ENCODE measurements at regions not wholly inside any gene's neighbourhood (a gene's known extent, or its start where the extent isn't known, plus 50 kb on each side); places are given as distances from the start of the nearest gene placed in this dataset.
"Not testable (repeated sequence)": the region's sequence is repeated elsewhere in the genome, so short reads cannot be mapped to it uniquely, and the experiment has no call there.

DNA sequence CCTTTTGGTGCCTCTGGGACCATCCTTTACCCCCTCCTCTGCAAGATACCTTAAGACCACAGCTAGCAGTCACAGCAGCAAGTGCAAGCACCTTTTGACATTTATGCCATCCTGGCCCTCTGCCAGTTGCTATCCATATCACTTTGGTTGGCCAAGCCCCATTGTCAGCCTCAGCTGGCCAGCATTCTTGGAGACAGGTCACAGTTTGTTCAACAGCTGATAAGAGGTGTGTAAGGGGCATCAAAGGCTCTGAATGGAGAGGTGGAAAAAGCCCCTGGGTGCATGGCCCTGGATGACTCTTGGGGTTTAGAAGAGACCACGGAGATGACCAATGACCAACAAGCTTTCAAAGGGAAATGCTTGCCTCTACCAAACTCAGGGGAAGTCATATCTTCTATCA, 133.6 kb upstream of the MAMLD1 start:
- DNase-seq (ENCODE audit: low spot score in 2 of 2): no peak
- Histone ChIP-seq H3K27ac (no peak overlapping the region), H3K36me3 (no peaks in the 10 kb centered on the region), H3K9me3 (no peaks in the 10 kb centered on the region), H3K4me1 (no peaks in the 10 kb centered on the region), H3K4me3 (no peak overlapping the region), H3K27me3 (no peaks in the 10 kb centered on the region)
- TF ChIP-seq, protein P1, sequence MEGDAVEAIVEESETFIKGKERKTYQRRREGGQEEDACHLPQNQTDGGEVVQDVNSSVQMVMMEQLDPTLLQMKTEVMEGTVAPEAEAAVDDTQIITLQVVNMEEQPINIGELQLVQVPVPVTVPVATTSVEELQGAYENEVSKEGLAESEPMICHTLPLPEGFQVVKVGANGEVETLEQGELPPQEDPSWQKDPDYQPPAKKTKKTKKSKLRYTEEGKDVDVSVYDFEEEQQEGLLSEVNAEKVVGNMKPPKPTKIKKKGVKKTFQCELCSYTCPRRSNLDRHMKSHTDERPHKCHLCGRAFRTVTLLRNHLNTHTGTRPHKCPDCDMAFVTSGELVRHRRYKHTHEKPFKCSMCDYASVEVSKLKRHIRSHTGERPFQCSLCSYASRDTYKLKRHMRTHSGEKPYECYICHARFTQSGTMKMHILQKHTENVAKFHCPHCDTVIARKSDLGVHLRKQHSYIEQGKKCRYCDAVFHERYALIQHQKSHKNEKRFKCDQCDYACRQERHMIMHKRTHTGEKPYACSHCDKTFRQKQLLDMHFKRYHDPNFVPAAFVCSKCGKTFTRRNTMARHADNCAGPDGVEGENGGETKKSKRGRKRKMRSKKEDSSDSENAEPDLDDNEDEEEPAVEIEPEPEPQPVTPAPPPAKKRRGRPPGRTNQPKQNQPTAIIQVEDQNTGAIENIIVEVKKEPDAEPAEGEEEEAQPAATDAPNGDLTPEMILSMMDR (IDR thresholded peaks at IDR 0.05): no peak
- no peak for TF ChIP-seq POLR2AphosphoS5 (IDR thresholded peaks at IDR 0.05)
- TF ChIP-seq EP300 (IDR thresholded peaks at IDR 0.05): no peak
- TF ChIP-seq POLR2A (IDR thresholded peaks at IDR 0.05): no peak
- 80% methylated on average over 1 of the region's 1 CpG for WGBS

DNA sequence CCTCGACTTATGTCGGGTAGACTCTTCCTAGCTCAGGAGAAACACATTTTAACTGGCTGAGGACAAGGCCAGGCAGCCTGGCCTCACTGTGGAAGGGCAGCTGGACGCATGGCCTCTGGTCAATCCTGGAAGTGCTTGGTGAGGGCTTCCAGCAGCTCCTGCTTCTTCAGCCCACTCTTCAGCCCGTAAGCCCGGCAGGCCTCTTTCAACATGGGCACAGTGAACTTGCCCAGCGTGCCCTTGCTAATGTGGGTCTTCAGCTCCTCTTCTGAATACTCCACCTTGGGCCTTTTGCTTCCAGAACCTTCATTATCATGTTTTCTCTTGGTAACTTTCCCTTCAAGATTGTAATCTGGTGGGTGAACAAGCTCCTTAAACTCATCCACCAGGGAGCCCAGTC, 132.2 kb upstream of the MAMLD1 start:
- not testable (repeated sequence) for H3K27me3 ChIP-seq; H3K9me3 ChIP-seq; H3K27ac ChIP-seq; H3K4me3 ChIP-seq; DNase-seq (ENCODE audit: low spot score in 2 of 2); H3K36me3 ChIP-seq; H3K4me1 ChIP-seq
- WGBS: 82% methylated on average over 6 of the region's 6 CpGs

DNA sequence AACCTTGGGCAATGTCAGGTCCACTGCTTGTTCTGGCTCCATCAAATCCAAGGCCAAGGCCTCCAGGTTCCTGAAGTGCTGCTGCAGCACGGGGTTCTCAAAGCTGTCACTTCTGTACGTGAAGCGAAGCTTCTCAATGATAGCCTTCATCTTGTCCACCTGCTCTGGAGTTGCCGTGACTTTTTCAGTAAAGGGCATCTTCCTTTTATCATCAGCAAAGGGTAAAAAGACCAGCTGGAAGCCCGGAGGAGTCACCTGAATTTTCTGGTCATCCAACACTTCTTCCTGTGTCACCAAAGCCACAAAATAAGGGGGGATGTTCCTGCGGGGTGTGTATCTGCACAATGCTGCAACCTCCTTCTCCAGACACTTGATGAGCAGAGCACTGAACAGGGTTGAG, 131.7 kb upstream of the MAMLD1 start:
- H3K4me3 ChIP-seq; DNase-seq (ENCODE audit: low spot score in 2 of 2); H3K36me3 ChIP-seq; H3K9me3 ChIP-seq; H3K27me3 ChIP-seq; H3K4me1 ChIP-seq; H3K27ac ChIP-seq: not testable (repeated sequence)
- WGBS: 81% methylated on average over 6 of the region's 6 CpGs

DNA sequence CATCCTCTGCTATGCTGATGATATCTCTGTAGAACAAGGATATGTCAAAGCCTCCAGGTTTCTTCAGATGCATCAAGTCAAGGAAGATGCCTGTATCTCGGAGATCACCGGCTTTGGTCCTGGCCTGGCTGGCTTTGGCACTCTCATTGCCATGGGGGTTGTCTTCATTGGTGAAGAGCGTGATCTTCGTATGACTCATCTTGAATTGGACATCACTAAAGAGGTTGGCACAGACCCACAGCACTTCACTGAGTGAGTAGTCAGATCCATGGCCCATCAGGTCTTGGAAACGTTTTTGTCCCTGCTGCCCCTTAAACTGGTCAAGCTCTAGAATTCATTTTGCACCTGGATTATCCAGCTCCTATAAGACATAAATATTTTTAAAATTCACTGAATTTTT, 130.9 kb upstream of the MAMLD1 start:
- 78% methylated on average over 5 of the region's 5 CpGs for WGBS
- not testable (repeated sequence) for H3K36me3 ChIP-seq; H3K27me3 ChIP-seq; H3K4me1 ChIP-seq; H3K4me3 ChIP-seq; H3K27ac ChIP-seq; H3K9me3 ChIP-seq; DNase-seq (ENCODE audit: low spot score in 2 of 2)

DNA sequence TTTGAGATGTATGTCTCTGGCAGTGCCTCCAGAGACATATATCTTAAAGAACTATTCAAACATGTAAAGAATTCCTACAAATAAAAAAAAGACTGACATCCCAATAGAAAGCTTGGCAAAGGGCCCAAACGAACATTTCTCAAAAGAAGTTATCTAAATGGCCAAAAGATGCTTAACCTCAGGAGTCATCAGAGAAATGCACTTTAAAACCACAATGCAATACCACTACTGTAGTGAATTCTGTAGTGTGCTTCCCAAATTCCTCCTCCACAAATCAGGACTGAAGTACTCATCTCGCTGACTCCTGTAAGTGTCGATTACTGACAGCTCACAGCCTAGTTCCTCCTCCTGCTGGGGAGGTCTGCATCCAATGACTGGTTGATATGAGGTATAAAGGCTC, 129.0 kb upstream of the MAMLD1 start:
- WGBS: 54% methylated on average over 3 of the region's 3 CpGs
- no peaks in the 10 kb centered on the region for H3K9me3 ChIP-seq
- H3K27ac ChIP-seq: no peak overlapping the region
- no peaks in the 10 kb centered on the region for H3K4me1 ChIP-seq
- H3K36me3 ChIP-seq: no peaks in the 10 kb centered on the region
- no peak for DNase-seq (ENCODE audit: low spot score in 2 of 2)
- no peak overlapping the region for H3K4me3 ChIP-seq
- no peaks in the 10 kb centered on the region for H3K27me3 ChIP-seq
- TF ChIP-seq EP300 (IDR thresholded peaks at IDR 0.05) (no peak), POLR2AphosphoS5 (IDR thresholded peaks at IDR 0.05) (no peak), POLR2A (IDR thresholded peaks at IDR 0.05) (no peak)
- TF ChIP-seq, protein P1 (IDR thresholded peaks at IDR 0.05): no peak

DNA sequence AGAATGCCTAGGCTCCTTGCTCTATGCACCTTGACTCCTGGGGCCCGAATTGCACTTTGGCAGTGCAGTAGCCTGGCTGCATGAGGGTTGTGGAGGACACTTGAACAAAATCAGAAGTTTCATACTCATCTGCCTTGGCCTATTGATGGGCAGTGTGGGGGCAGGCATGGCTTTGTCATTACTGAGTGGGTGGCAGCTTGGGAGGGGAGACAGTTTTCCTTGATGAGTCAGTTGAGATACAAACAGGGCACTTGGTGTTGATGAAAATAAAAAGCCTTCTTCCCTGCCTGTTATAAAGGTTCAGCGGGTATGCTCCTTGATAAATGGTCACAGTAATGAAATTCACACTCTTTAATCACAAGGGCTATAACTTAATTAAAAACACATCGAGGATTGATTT, 126.8 kb upstream of the MAMLD1 start:
- H3K27ac ChIP-seq: no peak overlapping the region
- no peaks in the 10 kb centered on the region for H3K36me3 ChIP-seq
- TF ChIP-seq, protein P1 (IDR thresholded peaks at IDR 0.05): no peak
- TF ChIP-seq POLR2AphosphoS5 (IDR thresholded peaks at IDR 0.05): no peak
- no peak for TF ChIP-seq EP300 (IDR thresholded peaks at IDR 0.05)
- no peak for TF ChIP-seq POLR2A (IDR thresholded peaks at IDR 0.05)
- DNase-seq (ENCODE audit: low spot score in 2 of 2): no peak
- H3K9me3 ChIP-seq: no peaks in the 10 kb centered on the region
- no peaks in the 10 kb centered on the region for H3K27me3 ChIP-seq
- H3K4me1 ChIP-seq: no peaks in the 10 kb centered on the region
- no peak overlapping the region for H3K4me3 ChIP-seq
- 67% methylated on average over 3 of the region's 3 CpGs for WGBS

DNA sequence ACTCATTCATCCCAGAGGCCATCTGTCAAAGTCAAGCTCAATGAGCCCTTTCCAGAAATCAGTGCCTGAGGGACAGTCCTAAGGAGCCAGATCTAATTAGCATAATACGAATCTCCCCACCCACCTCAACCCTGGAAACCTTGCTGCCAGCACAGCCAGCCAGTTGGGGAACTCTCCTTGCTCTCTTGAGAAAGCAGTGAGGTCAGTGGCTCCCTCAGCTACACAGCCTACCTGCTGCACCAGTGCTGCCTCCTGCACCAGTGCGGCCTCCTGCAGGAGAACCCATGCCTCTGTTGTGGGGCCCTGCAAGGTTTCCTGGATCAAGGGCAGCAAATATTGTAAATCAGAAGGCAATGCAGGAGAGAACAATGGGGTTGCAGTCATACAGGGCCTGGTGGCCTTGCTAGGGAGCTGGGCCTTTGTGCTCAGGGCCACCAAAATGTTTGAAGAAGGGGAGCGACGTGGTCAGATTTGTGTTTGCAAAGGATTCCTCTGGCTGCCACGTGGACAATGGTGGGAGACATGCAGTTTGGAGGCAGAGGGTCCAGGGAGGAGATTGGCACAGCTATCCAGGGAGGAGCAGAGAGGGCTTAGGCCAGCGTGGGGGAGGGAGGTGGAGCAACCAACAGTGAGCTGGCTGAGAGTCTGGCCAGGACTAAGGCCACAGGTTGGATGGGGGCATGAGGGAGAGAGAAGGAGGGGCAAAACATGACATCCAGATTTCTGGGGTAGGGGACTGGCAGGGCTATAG, 124.3 kb upstream of the MAMLD1 start:
- H3K9me3 ChIP-seq: no peaks in the 10 kb centered on the region
- H3K36me3 ChIP-seq: no peaks in the 10 kb centered on the region
- WGBS: 62% methylated on average over 6 of the region's 6 CpGs
- H3K4me3 ChIP-seq: no peak overlapping the region
- no peaks in the 10 kb centered on the region for H3K27me3 ChIP-seq
- TF ChIP-seq POLR2A (IDR thresholded peaks at IDR 0.05) (no peak), POLR2AphosphoS5 (IDR thresholded peaks at IDR 0.05) (no peak), EP300 (IDR thresholded peaks at IDR 0.05) (no peak)
- TF ChIP-seq, protein P1 (IDR thresholded peaks at IDR 0.05): no peak
- H3K4me1 ChIP-seq: no peaks in the 10 kb centered on the region
- DNase-seq (ENCODE audit: low spot score in 2 of 2): no peak
- no peak overlapping the region for H3K27ac ChIP-seq
